Coronary artery (tissue), 2 donors: ENCODE measurements at regions not wholly inside any gene's neighbourhood (a gene's known extent, or its start where the extent isn't known, plus 50 kb on each side); places are given as distances from the start of the nearest gene placed in this dataset.

Source experiments
- DNase-seq: peaks from one replicate; pipeline ENCODE4 v3.0.0-alpha.2; 2017; ENCODE audit warnings: low spot score
- H3K27ac ChIP-seq, 2 donors: fragments of 200-600 bp; sonication (generic); one replicate each; pipeline ENCODE4 v1.5.1; 2016 to 2019
- H3K4me3 ChIP-seq: fragments of 200-600 bp; sonication (generic); 2 replicates; pipeline ENCODE4 v1.5.1; 2016; ENCODE audit warnings: mild to moderate bottlenecking, moderate library complexity
- TF ChIP-seq, protein P1 (sequence below): fragments of 200-600 bp; sonication (generic); IDR thresholded peaks from one replicate; pipeline ENCODE4 v1.5.1; 2019; ENCODE audit warnings: antibody characterized with exemption

DNA sequence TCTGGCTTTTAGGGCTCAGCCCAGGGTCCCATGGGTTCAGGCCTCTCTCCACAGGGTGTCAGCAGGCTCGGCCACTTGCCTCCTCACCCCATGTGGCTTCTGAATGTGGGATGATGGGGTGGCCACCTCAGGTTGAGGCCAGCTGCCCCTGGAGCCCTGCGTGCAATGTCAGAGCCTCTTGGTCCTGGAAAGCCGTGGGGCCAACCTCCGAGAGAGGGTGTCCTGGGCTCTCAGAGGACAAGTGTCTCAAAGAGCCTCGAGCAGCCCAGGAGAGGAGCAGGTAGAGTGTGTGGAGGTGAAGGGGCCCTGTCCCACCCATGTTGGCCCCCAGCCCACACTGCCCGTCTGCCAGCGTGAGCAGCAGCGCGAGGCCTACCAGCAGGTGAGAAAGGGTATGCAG, 86.0 kb downstream of the PLXNA1 start:
- TF ChIP-seq, protein P1, sequence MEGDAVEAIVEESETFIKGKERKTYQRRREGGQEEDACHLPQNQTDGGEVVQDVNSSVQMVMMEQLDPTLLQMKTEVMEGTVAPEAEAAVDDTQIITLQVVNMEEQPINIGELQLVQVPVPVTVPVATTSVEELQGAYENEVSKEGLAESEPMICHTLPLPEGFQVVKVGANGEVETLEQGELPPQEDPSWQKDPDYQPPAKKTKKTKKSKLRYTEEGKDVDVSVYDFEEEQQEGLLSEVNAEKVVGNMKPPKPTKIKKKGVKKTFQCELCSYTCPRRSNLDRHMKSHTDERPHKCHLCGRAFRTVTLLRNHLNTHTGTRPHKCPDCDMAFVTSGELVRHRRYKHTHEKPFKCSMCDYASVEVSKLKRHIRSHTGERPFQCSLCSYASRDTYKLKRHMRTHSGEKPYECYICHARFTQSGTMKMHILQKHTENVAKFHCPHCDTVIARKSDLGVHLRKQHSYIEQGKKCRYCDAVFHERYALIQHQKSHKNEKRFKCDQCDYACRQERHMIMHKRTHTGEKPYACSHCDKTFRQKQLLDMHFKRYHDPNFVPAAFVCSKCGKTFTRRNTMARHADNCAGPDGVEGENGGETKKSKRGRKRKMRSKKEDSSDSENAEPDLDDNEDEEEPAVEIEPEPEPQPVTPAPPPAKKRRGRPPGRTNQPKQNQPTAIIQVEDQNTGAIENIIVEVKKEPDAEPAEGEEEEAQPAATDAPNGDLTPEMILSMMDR, result no peak
- no peak for DNase-seq
- H3K27ac ChIP-seq, result no peak overlapping the region

DNA sequence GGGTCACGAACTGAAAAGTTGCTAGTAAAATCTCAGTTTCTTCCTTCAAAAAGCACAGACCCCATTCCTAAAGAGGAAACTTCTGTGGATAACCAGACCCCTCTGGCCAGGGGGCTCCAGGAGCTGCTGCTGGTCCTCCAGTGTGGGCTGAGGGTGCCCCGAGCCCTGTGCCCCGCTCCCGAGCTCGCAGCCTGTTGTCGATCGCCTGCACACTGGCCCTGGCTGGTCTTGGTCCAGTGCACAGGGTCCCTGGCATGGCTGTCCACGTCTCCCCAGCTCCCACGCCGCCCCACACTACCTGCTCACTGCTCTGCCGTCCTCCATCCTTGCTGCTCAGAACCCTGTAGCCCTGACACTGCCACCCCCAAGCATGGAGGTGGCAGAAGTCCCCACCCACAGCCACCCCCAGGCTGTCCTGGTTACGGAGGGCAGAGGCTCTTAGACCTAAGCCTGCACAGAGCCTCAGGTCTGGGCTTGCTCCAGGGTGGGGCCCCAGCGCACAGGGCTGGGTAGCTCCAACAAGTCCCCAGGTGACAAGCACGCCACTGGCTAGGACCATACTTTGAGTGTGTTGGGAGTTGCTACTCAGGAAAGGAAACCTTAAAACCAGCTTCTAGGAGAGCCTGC, 87.0 kb downstream of the PLXNA1 start:
- no peak for DNase-seq
- no peak overlapping the region for H3K27ac ChIP-seq
- H3K4me3 ChIP-seq, result no peak overlapping the region
- TF ChIP-seq, protein P1, result no peak

More for the DNA sequence above, 86.0 kb downstream of the PLXNA1 start:
- H3K4me3 ChIP-seq, result no peak overlapping the region

DNA sequence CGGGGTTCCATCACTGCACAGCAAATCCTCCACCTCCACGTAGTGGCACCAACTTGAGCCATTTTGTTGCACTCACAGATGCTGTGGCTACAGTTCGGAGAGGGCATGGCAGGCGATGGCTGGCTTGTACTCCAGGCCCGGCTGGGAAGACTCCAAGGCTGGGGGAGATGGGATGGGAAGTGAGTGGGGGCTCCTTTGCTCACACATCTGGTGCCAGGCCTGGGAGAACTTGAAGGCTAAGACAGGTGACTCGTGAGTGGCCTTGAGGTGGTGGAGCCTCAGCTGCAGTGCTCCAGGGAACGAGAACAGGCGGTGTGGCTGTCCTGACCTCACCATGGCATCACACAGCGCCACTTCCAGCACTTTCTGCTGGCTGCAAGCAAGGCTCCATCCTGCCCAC, 87.9 kb downstream of the PLXNA1 start:
- Histone ChIP-seq H3K4me3 (no peak overlapping the region), H3K27ac (no peak overlapping the region)
- no peak for DNase-seq
- TF ChIP-seq, protein P1, result no peak

DNA sequence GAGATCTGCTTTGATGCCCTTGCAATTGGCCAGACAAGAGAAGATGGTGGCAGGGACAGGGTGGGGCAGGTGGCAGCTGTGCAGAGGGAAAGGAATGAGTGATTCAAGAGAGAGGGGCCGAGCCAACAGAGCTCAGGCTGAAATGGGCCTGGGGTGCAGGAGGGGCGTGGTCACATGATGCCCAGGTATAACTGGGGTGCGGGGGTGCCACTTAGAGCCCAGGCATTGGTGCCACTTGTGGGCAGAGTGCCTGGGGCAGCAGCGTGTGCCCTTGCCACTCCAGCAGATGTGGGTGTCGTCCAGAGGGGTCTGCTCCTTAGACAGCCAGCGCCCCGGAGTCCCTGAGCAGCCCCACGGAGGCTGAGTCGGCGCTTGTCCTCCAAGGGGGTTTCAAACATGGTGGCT, 88.7 kb downstream of the PLXNA1 start:
- Histone ChIP-seq H3K27ac (no peak overlapping the region), H3K4me3 (no peak overlapping the region)
- TF ChIP-seq, protein P1, result no peak
- DNase-seq, result no peak

DNA sequence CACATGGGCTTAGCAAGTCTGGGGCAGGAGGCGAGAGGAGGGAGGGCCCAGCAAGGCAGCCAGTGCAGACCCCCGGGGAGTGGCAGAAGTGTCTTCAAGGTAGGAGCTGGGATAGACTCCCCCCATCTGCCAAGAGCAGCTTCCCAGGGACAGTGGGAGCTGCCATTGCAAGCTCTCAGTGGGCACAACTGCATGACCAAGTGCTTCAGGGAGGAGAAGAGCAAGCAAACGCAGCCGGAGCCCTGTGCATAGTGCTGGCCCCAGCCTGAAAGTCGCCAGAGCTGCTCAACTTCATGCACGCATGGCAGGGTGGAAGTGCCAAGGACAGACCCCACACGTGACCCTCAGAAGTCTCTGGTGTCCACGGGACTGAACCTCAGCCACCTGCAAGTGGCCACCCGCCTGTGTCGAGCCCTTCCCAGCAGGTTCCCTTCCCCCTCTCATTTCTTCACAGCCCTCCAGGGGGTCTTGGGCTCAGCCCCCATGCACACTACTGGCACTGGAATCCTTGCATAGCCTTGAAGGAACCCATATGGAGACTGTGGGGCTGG, 89.4 kb downstream of the PLXNA1 start:
- Histone ChIP-seq H3K4me3 (no peak overlapping the region), H3K27ac (no peak overlapping the region)
- TF ChIP-seq, protein P1, result no peak
- DNase-seq, result no peak

DNA sequence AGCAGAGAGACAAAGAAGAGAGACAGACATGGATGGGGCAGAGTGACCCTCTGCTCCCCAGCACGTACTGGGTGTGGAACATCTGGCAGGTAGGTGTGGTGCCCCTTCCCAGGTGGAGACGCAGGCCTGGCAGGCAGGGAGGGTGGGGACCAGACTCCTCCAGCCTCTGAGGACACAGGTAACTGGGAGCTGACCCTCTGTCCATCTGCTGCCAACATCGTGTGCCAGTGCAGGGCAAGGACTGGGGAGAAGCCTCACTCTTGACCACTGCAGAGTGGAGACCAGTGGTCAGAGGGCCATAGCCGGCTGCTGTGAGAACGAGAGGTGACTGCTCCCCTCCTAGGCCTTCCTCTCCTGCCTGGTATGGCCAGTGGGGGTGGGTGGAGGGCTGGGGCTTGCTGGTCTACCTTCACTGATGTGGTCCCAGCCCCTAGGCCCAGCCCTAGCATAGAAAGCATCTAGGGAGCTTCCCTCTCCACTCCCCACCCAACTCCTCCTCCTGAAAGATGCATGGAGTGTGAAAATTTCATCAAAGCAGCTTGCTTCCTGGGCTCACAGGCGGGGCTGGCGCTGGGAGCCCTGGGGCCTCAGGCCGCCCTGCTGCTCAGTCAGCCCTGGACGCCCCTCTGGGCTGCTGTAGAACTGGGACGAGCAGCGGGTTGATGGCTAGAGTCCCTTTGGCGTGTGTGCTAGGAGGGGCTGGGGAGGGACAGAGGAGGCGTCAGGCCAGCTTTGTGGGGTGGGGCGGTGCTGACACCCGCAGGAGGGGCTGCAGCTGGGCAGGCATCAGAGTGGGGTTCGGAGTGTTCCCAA, 90.3 kb downstream of the PLXNA1 start:
- Histone ChIP-seq H3K27ac (no peak overlapping the region), H3K4me3 (no peak overlapping the region)
- TF ChIP-seq, protein P1, result no peak
- DNase-seq, result no peak
